ENCODE measurements at regions not wholly inside any gene's neighbourhood (a gene's known extent, or its start where the extent isn't known, plus 50 kb on each side); places are given as distances from the start of the nearest gene placed in this dataset.
A peak's percentile ranks its signal among the peaks of the same experiment; 100 is the strongest.

GRCh38 chr6:10272591-10272990 lies 142.3 kb downstream of the TFAP2A start:
- peaks cover 3% of the 10 kb centered on the region for H3K36me3 Mint-ChIP-seq
- peaks cover 0 to 11% (median 6%) of the 10 kb centered on the region in 3 donors for H3K9me3 Mint-ChIP-seq
- no peak overlapping the region for H3K27ac Mint-ChIP-seq
- no peaks in the 10 kb centered on the region for H3K4me1 Mint-ChIP-seq
- peaks cover 3% of the 10 kb centered on the region for H3K27me3 Mint-ChIP-seq
- no peak overlapping the region for H3K4me3 Mint-ChIP-seq

GRCh38 chr6:10271982-10272381 lies 142.9 kb downstream of the TFAP2A start:
- no peak overlapping the region for H3K4me3 Mint-ChIP-seq
- no peak overlapping the region for H3K27ac Mint-ChIP-seq
- peaks cover 3% of the 10 kb centered on the region for H3K36me3 Mint-ChIP-seq
- H3K4me1 Mint-ChIP-seq: no peaks in the 10 kb centered on the region
- peaks cover 0 to 10% (median 6%) of the 10 kb centered on the region in 3 donors for H3K9me3 Mint-ChIP-seq
- H3K27me3 Mint-ChIP-seq: peaks cover 3% of the 10 kb centered on the region

GRCh38 chr6:10269814-10270472 lies 144.9 kb downstream of the TFAP2A start:
- H3K27me3 Mint-ChIP-seq: peaks cover 4% of the 10 kb centered on the region
- no peak overlapping the region for H3K4me3 Mint-ChIP-seq
- H3K27ac Mint-ChIP-seq: no peak overlapping the region
- no peaks in the 10 kb centered on the region for H3K4me1 Mint-ChIP-seq
- H3K9me3 Mint-ChIP-seq: peaks cover 0 to 5% (median 5%) of the 10 kb centered on the region in 3 donors
- peaks cover 3% of the 10 kb centered on the region for H3K36me3 Mint-ChIP-seq

GRCh38 chr6:10268611-10269310 lies 146.1 kb downstream of the TFAP2A start:
- Mint-ChIP-seq H3K27ac (no peak overlapping the region), H3K9me3 (peaks cover 0 to 5% (median 0%) of the 10 kb centered on the region in 3 donors), H3K4me1 (no peaks in the 10 kb centered on the region), H3K4me3 (no peak overlapping the region), H3K27me3 (peaks cover 4% of the 10 kb centered on the region), H3K36me3 (no peaks in the 10 kb centered on the region)

GRCh38 chr6:10268111-10268510 lies 146.8 kb downstream of the TFAP2A start:
- no peaks in the 10 kb centered on the region for H3K4me1 Mint-ChIP-seq
- H3K9me3 Mint-ChIP-seq: peaks cover 0 to 5% (median 2%) of the 10 kb centered on the region in 3 donors
- no peaks in the 10 kb centered on the region for H3K36me3 Mint-ChIP-seq
- no peak overlapping the region for H3K4me3 Mint-ChIP-seq
- no peak overlapping the region for H3K27ac Mint-ChIP-seq
- H3K27me3 Mint-ChIP-seq: peaks cover 3% of the 10 kb centered on the region

GRCh38 chr6:10266462-10266861 lies 148.4 kb downstream of the TFAP2A start:
- H3K4me1 Mint-ChIP-seq: no peaks in the 10 kb centered on the region
- H3K27ac Mint-ChIP-seq: no peak overlapping the region
- peak overlapping the region in 1 of 4 donors; percentile 34 for H3K4me3 Mint-ChIP-seq
- H3K27me3 Mint-ChIP-seq: peaks cover 3% of the 10 kb centered on the region
- no peaks in the 10 kb centered on the region for H3K36me3 Mint-ChIP-seq
- peaks cover 0 to 5% (median 2%) of the 10 kb centered on the region in 3 donors for H3K9me3 Mint-ChIP-seq

- Mint-ChIP-seq H3K36me3 (no peaks in the 10 kb centered on the region), H3K9me3 (peaks cover 0 to 5% (median 2%) of the 10 kb centered on the region in 3 donors), H3K27ac (no peak overlapping the region), H3K4me3 (no peak overlapping the region), H3K27me3 (peaks cover 3% of the 10 kb centered on the region), H3K4me1 (no peaks in the 10 kb centered on the region)
These were observed 148.8 kb downstream of the TFAP2A start for GRCh38 chr6:10266061-10266460.

GRCh38 chr6:10262505-10262904 lies 152.4 kb downstream of the TFAP2A start:
- H3K27ac Mint-ChIP-seq: no peak overlapping the region
- no peak overlapping the region for H3K4me3 Mint-ChIP-seq
- no peaks in the 10 kb centered on the region for H3K36me3 Mint-ChIP-seq
- no peaks in the 10 kb centered on the region for H3K4me1 Mint-ChIP-seq
- peaks cover 1% of the 10 kb centered on the region for H3K27me3 Mint-ChIP-seq
- H3K9me3 Mint-ChIP-seq: peaks cover 0 to 5% (median 3%) of the 10 kb centered on the region in 3 donors

- Mint-ChIP-seq H3K4me3 (no peak overlapping the region), H3K27ac (no peak overlapping the region), H3K9me3 (peaks cover 0 to 10% (median 8%) of the 10 kb centered on the region in 3 donors), H3K36me3 (no peaks in the 10 kb centered on the region), H3K4me1 (no peaks in the 10 kb centered on the region), H3K27me3 (no peaks in the 10 kb centered on the region)
These were observed 155.2 kb downstream of the TFAP2A start for GRCh38 chr6:10259671-10260070.

- no peak overlapping the region for H3K4me3 Mint-ChIP-seq
- no peaks in the 10 kb centered on the region for H3K36me3 Mint-ChIP-seq
- H3K27ac Mint-ChIP-seq: no peak overlapping the region
- H3K27me3 Mint-ChIP-seq: peaks cover 1% of the 10 kb centered on the region
- peaks cover 0 to 10% (median 6%) of the 10 kb centered on the region in 3 donors for H3K9me3 Mint-ChIP-seq
- H3K4me1 Mint-ChIP-seq: no peaks in the 10 kb centered on the region
These were observed 156.5 kb downstream of the TFAP2A start for GRCh38 chr6:10258341-10258740.

- peaks cover 3% of the 10 kb centered on the region for H3K27me3 Mint-ChIP-seq
- H3K4me1 Mint-ChIP-seq: no peaks in the 10 kb centered on the region
- H3K9me3 Mint-ChIP-seq: peaks cover 0 to 10% (median 6%) of the 10 kb centered on the region in 3 donors
- H3K27ac Mint-ChIP-seq: no peak overlapping the region
- no peaks in the 10 kb centered on the region for H3K36me3 Mint-ChIP-seq
- H3K4me3 Mint-ChIP-seq: no peak overlapping the region
These were observed 158.7 kb downstream of the TFAP2A start for GRCh38 chr6:10256113-10256690.

- Mint-ChIP-seq H3K27me3 (peaks cover 4% of the 10 kb centered on the region), H3K27ac (no peak overlapping the region), H3K9me3 (no peaks in the 10 kb centered on the region), H3K4me1 (no peaks in the 10 kb centered on the region), H3K36me3 (peaks cover 2% of the 10 kb centered on the region), H3K4me3 (no peak overlapping the region)
These were observed 164.1 kb downstream of the TFAP2A start for GRCh38 chr6:10250655-10251220.

GRCh38 chr6:10248378-10248843 lies 166.5 kb downstream of the TFAP2A start:
- Mint-ChIP-seq H3K27ac (no peak overlapping the region), H3K9me3 (no peaks in the 10 kb centered on the region), H3K27me3 (peaks cover 3% of the 10 kb centered on the region), H3K4me1 (no peaks in the 10 kb centered on the region), H3K4me3 (no peak overlapping the region), H3K36me3 (peaks cover 2% of the 10 kb centered on the region)

- Mint-ChIP-seq H3K36me3 (no peaks in the 10 kb centered on the region), H3K27me3 (peaks cover 2% of the 10 kb centered on the region), H3K27ac (no peak overlapping the region), H3K9me3 (no peaks in the 10 kb centered on the region), H3K4me1 (peaks cover 0 to 1% (median 0%) of the 10 kb centered on the region in 3 donors), H3K4me3 (no peak overlapping the region)
These were observed 177.4 kb downstream of the TFAP2A start for GRCh38 chr6:10237298-10238038.
